Smooth muscle cell (in vitro differentiated cells): ENCODE measurements at regions not wholly inside any gene's neighbourhood (a gene's known extent, or its start where the extent isn't known, plus 50 kb on each side); places are given as distances from the start of the nearest gene placed in this dataset.

Experiments
- DNase-seq: peaks from one replicate; lab custom pipeline; 2025; ENCODE audit not compliant: unreplicated experiment; lab: John Stamatoyannopoulos, UW
- H2AFZ ChIP-seq: fragments of 200-600 bp; sonication (generic); 2 replicates; pipeline ENCODE4 v1.6.0; 2016; ENCODE audit warnings: antibody characterized with exemption, low read depth, mild to moderate bottlenecking
- H3F3A ChIP-seq: fragments of 200-600 bp; sonication (generic); 2 replicates; pipeline ENCODE4 v1.6.0; 2017; ENCODE audit warnings: antibody characterized with exemption, low read depth
- H3K27ac ChIP-seq: fragments of 200-600 bp; sonication (generic); 2 replicates; pipeline ENCODE4 v1.5.1; 2016; ENCODE audit warnings: low read depth, mild to moderate bottlenecking
- H3K27me3 ChIP-seq: fragments of 200-600 bp; sonication (generic); 2 replicates; pipeline ENCODE4 v1.6.1; 2016; ENCODE audit warnings: low read depth, mild to moderate bottlenecking
- H3K36me3 ChIP-seq: fragments of 200-600 bp; sonication (generic); 2 replicates; pipeline ENCODE4 v1.5.1; 2016; ENCODE audit warnings: low read depth
- H3K4me1 ChIP-seq: fragments of 200-600 bp; sonication (generic); 2 replicates; pipeline ENCODE4 v1.5.1; 2016; ENCODE audit warnings: low read depth
- H3K4me2 ChIP-seq: fragments of 200-600 bp; sonication (generic); 2 replicates; pipeline ENCODE4 v1.6.0; 2016; ENCODE audit warnings: mild to moderate bottlenecking
- H3K4me3 ChIP-seq: fragments of 200-600 bp; sonication (generic); 2 replicates; pipeline ENCODE4 v1.5.1; 2016; ENCODE audit warnings: mild to moderate bottlenecking
- H3K79me2 ChIP-seq: fragments of 200-600 bp; sonication (generic); 2 replicates; pipeline ENCODE4 v1.6.0; 2016; ENCODE audit warnings: low read depth, mild to moderate bottlenecking
- H3K9ac ChIP-seq: fragments of 200-600 bp; sonication (generic); 2 replicates; pipeline ENCODE4 v1.6.0; 2016; ENCODE audit warnings: low read depth
- H3K9me3 ChIP-seq: fragments of 200-600 bp; sonication (generic); replicated peaks from 2 replicates; pipeline ENCODE4 v1.5.1; 2016; ENCODE audit warnings: low read depth
- H4K20me1 ChIP-seq: fragments of 200-600 bp; sonication (generic); 2 replicates; pipeline ENCODE4 v1.6.0; 2016; ENCODE audit warnings: low read depth
- WGBS: methylation state at CpG from one replicate; pipeline ENCODE4 v1.1.7; 2016; ENCODE audit warnings: low lambda C conversion rate; 5-methylcytosine and 5-hydroxymethylcytosine counted together
- TF ChIP-seq, protein P1 (sequence below): fragments of 200-600 bp; sonication (generic); IDR thresholded peaks from 2 replicates; pipeline ENCODE4 v1.5.1; 2017; ENCODE audit warnings: borderline replicate concordance, mild to moderate bottlenecking, antibody characterized with exemption; ENCODE audit not compliant: insufficient read depth, poor library complexity, severe bottlenecking

DNA sequence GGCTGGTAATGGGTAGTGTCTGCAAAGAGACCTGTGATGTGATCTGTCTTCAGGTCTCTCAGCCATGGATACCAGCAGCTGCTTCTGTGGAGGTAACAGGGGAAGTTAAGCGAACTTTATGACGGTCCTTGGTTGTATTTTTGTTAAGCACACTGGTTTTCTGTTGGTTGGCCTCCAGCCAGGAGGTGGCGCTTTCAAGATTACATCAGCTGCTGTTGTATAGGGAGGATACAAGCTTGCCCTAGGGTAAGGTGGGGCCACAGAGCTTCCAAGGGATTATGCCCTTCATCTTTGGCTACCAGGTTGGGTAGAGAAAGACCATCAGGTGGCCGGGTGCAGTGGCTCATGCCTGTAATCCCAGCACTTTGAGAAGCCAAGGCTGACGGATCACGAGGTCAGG lies 834.2 kb upstream of the GALNTL6 start:
- Histone ChIP-seq H3K79me2 (no peaks in the 10 kb centered on the region), H3K36me3 (no peaks in the 10 kb centered on the region), H3K9me3 (no peaks in the 10 kb centered on the region), H3K27me3 (no peaks in the 10 kb centered on the region), H3K4me1 (no peaks in the 10 kb centered on the region), H4K20me1 (no peaks in the 10 kb centered on the region), H3K27ac (no peak overlapping the region), H3K4me2 (no peak overlapping the region), H3F3A (no peaks in the 10 kb centered on the region), H3K9ac (no peak overlapping the region), H2AFZ (no peak overlapping the region), H3K4me3 (no peak overlapping the region)
- TF ChIP-seq, protein P1, sequence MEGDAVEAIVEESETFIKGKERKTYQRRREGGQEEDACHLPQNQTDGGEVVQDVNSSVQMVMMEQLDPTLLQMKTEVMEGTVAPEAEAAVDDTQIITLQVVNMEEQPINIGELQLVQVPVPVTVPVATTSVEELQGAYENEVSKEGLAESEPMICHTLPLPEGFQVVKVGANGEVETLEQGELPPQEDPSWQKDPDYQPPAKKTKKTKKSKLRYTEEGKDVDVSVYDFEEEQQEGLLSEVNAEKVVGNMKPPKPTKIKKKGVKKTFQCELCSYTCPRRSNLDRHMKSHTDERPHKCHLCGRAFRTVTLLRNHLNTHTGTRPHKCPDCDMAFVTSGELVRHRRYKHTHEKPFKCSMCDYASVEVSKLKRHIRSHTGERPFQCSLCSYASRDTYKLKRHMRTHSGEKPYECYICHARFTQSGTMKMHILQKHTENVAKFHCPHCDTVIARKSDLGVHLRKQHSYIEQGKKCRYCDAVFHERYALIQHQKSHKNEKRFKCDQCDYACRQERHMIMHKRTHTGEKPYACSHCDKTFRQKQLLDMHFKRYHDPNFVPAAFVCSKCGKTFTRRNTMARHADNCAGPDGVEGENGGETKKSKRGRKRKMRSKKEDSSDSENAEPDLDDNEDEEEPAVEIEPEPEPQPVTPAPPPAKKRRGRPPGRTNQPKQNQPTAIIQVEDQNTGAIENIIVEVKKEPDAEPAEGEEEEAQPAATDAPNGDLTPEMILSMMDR: no peak
- WGBS: 92% methylated on average over 6 of the region's 6 CpGs
- DNase-seq: no peak

DNA sequence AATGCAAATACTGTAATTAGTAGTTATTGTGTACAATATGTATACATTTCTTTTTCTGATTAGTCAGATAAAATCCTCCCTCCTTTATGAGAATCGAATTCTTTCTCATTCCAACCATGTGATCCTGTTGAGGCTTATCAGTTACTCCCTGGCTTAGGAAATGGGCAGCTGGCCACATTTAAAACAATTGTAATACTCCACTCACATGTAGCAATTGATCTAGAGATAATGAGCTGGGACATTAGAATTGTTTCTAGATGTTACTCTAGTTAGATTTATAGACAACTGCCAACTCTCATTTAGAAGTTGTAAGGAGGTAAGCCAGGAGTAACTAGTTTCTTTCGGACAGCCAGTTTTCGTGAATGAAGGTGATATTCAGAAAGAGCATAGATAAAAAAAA lies 859.3 kb upstream of the AADAT start:
- Histone ChIP-seq H3K27ac (no peak overlapping the region), H3K4me3 (no peak overlapping the region), H3F3A (no peaks in the 10 kb centered on the region), H3K9ac (no peak overlapping the region), H4K20me1 (no peaks in the 10 kb centered on the region), H3K4me2 (no peak overlapping the region), H3K4me1 (no peaks in the 10 kb centered on the region), H3K9me3 (no peaks in the 10 kb centered on the region), H2AFZ (no peak overlapping the region), H3K36me3 (no peaks in the 10 kb centered on the region), H3K79me2 (no peaks in the 10 kb centered on the region), H3K27me3 (no peaks in the 10 kb centered on the region)
- 93% methylated on average over 3 of the region's 3 CpGs for WGBS
- TF ChIP-seq, protein P1: no peak
- DNase-seq: no peak

DNA sequence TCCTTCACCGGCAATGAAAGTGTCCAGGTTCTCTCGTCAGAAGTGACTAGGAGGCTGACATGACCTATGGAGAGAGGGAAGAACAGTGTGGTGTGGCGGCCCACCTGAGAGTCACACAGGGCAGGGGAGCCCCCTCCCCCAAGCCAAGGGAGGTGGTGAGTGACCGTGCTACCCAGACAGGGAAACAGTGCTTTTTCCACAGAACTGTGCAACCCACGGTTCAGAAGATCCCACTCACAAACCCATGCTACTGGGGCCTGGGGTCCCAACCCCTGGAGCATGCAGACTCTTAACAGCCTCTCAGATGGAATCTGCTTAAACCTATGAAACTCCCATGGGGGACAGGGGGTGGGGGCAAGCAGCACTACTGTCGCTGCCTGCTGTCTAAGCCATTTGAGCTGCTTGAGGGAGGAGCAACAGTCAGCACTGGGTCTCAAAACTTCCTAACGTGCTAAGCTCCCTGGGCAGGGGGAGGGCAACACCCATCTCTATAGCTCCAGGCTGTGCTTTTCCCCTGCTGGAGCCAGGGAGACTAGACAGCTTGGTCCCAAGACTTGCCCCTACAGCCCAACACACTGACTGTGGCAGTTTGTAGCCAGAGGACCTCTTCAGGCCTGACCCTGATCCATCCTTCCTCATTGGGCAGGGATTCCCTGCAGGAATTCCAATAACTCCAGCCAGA lies 850.4 kb upstream of the AADAT start:
- no peak for DNase-seq
- TF ChIP-seq, protein P1: no peak
- no peaks in the 10 kb centered on the region for H4K20me1 ChIP-seq
- H3K4me3 ChIP-seq: no peak overlapping the region
- H3K79me2 ChIP-seq: no peaks in the 10 kb centered on the region
- no peak overlapping the region for H3K9ac ChIP-seq
- no peak overlapping the region for H2AFZ ChIP-seq
- no peaks in the 10 kb centered on the region for H3K27me3 ChIP-seq
- H3K4me1 ChIP-seq: no peaks in the 10 kb centered on the region
- H3F3A ChIP-seq: no peaks in the 10 kb centered on the region
- no peak overlapping the region for H3K4me2 ChIP-seq
- no peaks in the 10 kb centered on the region for H3K9me3 ChIP-seq
- WGBS: 81% methylated on average over 7 of the region's 7 CpGs
- no peaks in the 10 kb centered on the region for H3K36me3 ChIP-seq
- no peak overlapping the region for H3K27ac ChIP-seq

DNA sequence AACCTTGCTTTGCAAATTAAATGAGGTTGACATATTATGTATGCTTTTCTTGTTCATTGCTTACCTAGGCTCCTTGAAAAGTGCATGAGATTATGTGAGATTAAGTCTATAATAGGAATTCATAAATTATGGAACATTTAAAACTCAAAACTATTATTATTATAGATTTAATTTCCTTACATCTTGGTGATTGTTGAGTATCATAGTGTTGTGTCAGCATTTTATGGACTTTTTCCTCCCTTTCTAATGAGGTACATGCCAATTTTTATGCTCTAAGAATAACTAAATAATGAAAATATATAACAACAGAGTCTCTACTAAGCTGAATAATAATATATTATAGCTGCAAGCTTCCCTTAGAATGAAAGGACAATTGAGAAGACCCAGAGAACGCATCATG lies 848.8 kb upstream of the AADAT start:
- Histone ChIP-seq H3K27ac (no peak overlapping the region), H3K79me2 (no peaks in the 10 kb centered on the region), H4K20me1 (no peaks in the 10 kb centered on the region), H3K27me3 (no peaks in the 10 kb centered on the region), H3K4me2 (no peak overlapping the region), H3K4me3 (no peak overlapping the region), H3K9ac (no peak overlapping the region), H3K9me3 (no peaks in the 10 kb centered on the region), H2AFZ (no peak overlapping the region), H3K36me3 (no peaks in the 10 kb centered on the region), H3F3A (no peaks in the 10 kb centered on the region), H3K4me1 (no peaks in the 10 kb centered on the region)
- TF ChIP-seq, protein P1: no peak
- WGBS: 94% methylated on average over 1 of the region's 1 CpG
- no peak for DNase-seq
